LoVo (cell line): ENCODE measurements at regions not wholly inside any gene's neighbourhood (a gene's known extent, or its start where the extent isn't known, plus 50 kb on each side); places are given as distances from the start of the nearest gene placed in this dataset.
"Not testable (repeated sequence)": the region's sequence is repeated elsewhere in the genome, so short reads cannot be mapped to it uniquely, and the experiment has no call there.

Source experiments
- DNase-seq: peaks from one replicate; pipeline ENCODE4 v3.0.0-alpha.2; 2016; ENCODE audit warnings: low spot score

DNA sequence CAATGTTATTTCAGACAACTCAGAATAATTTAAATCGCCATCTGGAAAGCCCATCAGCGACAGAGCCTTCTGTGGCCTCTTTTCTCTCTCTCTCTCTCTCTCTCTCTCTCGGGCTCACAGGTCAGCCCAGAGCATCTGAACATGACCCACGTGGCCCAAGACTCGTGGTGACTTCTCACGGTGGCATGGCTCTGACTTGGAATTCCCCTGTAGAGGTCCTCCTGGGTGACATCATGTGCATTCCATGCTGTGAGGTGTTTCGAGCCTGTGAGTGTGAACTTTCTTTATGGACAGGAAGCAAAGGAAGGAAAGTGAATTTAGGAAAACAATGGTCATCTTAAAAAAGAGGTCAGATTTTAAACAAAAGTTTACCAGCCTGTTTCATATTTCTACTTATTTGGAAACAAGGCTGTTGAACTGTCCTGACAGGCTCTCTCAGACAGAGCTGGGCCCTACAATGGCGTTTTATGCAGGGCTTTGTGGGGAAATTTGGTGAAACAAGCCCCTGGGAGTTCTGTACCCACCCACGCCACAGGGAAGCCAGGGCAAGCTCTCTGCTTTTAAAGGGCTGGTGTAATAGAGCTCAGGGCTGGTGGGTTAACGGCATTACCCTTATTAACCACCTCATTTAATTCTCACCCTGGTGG, 359.7 kb upstream of the ZNF32 start:
- no peak for DNase-seq

DNA sequence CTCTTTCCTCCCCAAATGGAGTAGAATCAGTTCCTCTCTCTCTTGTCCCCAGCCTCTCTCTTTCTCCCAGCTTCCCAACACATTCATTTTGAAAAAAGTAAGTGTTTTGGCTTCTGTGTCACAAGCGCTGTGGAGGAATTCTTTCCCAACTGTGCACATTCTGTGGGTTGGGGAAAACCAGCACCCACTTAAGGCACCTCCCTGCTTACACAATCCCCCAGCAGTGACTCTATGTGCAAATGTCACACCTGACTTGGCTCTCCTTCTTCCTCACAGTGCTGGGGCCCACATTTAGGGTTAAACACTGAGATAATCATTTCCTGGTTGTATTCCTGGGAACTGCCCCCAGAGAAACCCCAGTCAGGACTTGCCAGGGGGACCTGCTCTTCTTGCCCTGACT, 358.1 kb upstream of the ZNF32 start:
- DNase-seq = no peak

DNA sequence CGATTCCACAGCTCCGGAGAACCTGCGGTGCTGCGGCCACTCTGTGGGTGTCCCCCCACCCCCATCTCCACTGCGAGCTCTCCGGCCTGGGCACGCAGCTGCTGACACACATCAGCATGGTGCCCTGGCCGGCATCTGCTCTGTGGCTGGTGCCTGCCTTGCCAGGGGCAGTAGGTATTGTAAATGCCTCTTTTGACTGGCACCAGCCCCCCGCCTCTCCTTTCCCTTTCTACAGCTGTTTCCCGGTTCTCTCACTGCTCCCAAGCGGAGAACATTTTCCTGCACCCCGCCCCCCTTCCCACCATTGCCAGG, 357.1 kb upstream of the ZNF32 start:
- no peak for DNase-seq

DNA sequence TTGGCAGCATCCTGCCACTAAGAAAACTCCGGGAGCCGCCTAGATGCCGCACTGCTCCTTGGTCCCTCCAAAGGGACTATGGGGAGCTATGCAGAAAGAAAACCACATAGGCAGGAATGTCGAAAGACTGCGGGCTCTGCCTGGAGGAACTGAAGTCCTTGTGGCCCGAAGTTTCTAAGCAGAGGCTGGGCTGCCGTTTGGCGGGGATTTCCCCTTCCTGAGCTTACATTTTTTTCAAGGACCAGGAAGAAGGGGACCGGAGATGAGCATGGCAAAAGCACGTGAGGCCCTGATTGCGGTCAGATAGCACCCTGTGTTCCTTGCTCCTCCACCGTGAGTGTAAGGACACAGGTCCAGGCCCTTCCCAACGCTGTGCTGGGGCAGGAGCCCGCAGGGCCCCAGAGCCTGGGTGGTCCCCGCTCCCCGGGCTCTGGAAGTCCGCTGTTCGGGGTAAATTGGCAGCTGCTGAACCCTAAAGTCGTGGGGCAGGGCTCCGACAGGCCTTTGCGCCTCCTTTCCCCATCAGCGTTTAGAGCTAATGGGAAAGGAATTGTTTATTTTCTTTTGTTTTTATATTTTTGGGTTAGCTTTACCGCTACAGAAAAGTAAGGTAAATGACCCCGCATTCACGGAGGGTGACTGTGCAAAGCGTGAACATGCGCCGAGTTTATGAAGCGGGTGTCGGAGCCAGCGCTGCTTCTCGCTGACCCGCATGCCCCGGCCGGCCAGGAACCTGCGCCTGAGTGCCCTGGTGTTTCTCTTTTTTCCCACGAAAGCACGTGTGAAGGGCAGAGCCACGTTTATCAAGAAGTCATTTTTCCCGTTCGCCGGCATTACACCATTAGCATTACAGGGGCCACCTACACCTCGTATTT, 356.5 kb upstream of the ZNF32 start:
- DNase-seq = no peak

DNA sequence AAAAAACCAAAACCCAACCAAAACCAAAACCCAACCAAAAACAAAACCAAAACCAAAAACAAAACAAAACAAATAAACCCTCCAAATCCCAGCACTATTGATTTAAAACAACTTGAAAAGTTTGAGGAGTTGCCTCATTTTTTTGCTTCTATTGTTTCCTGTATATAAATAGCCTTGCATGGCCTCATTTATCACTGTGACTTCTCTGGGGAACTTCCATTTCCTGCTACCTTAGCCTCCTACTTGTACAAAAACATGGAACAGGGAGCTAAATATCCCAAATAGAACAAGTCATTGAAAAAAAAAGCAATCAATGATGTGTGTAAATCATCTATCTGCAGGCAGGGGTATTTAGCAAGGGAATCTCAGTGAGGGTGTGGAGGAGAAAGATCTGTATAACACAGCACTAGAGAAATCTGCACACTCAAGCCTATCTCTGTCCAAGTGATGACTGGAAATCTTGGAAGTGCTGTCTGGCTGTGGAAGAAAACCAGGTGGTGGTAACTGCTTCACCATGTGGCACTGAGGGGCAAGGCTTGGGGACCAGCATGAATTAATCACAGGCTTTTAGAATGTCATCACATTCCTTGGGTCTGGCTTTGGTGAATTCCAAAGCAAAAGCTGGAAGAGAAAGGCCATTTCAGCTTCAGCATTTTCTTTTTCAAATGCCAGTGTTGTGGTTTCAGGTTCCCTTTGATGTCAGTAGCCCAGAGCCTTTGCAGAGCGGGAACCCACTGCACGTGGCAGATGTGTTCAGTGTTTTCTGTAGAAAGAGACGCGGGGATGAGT, 349.5 kb upstream of the ZNF32 start:
- no peak for DNase-seq

DNA sequence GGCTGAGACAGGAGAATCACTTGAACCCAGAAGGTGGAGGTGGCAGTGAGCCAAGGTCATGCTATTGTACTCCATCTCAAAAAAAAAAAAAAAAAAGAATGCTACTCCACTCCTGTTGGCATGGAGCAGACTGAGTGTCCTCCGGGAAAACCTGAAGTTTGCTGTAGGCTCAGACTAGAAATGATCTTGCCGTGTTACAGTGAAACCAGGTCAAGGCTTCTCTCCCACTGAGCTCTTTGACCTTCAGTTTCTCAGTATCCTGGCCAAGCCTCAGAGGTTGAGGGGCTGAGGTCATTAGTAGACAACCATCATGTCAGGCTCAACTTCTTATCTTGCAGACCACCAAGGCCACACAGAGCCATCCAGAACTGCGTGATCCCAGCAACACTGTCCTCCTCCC, 348.6 kb upstream of the ZNF32 start:
- DNase-seq = no peak

DNA sequence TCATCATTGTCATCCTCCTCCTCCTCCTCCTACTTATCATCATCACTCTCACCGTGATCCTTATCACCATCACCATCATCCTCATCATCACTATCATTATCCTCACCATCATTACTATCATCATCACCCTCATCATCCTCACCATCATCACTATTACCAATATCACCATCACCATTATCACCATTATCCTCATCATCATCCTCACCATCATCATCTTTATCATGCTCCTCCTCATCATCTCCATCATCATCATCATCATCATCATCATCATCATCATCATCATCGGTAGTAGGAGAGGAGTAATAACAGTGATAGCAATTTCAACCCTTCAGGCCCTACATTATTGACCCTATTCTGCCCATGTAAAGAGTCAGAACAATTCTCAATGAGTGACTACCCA, 345.9 kb upstream of the ZNF32 start:
- DNase-seq = no peak

DNA sequence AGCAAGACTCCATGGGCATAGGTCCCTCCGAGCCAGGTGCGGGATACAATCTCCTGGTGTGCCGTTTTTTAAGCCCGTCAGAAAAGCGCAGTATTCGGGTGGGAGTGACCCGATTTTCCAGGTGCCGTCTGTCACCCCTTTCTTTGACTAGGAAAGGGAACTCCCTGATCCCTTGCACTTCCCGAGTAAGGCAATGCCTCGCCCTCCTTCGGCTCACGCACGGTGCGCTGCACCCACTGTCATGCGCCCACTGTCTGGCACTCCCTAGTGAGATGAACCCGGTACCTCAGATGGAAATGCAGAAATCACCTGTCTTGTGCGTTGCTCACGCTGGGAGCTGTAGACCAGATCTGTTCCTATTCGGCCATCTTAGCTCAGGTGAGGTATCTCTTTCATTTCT, 344.1 kb upstream of the ZNF32 start:
- DNase-seq = not testable (repeated sequence)

DNA sequence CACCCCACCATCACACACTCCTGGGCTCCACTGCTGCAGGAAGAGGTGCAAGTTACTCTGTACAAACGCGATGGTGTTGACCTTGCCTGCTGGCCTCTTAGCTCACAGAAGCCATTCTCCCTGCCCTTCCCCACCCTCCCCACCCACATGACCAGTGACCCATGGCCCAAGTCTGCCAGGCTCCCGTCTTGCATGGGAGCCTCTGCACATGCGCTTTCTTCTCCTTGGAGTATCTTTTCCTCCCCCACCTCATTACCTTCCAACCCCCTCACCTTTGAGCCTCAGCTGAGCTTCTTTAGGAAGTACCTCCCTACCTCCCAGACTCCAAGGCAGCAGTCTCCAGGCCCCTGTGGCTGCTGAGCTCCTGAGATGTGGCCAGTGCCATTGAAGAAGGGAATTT, 337.7 kb upstream of the ZNF32 start:
- no peak for DNase-seq

DNA sequence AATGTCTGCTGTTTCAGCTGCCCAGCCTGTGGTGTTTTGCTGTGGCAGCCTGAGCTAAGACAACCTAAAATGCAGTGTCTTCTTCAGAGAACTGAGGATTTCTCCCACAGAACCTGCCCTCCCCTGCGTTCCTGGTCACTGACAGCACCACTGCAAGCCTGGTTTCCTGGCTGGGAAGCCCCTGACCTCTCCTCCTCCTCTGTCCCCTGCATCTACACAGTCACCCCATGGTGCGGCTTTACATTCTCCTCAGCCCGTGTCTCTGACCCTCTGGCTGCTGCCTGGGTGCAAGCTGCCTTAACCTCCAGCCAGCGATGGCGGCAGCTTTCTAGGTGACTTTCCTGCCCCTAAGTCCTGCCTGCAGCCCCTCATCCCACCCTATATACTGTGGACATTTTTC, 337.3 kb upstream of the ZNF32 start:
- DNase-seq = no peak

DNA sequence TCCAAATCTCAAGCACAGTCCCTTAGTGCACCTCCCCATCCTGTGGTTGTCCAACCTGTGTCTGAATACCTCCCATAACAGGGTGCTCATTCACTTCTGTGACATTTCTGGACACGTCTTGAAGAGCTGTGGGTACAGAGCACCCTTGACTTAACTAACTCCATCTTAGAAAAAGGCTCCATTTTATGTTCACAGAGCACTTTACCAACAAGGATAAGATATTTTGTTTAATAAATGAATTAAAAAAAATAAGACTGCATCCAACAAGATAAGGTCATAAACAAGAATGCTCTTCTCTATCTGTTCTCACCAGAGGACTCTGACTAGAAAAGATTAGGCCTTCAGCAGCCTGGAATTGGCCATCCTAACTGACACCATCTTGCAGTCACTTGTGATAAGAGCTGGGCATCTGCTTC, 335.2 kb upstream of the ZNF32 start:
- no peak for DNase-seq

DNA sequence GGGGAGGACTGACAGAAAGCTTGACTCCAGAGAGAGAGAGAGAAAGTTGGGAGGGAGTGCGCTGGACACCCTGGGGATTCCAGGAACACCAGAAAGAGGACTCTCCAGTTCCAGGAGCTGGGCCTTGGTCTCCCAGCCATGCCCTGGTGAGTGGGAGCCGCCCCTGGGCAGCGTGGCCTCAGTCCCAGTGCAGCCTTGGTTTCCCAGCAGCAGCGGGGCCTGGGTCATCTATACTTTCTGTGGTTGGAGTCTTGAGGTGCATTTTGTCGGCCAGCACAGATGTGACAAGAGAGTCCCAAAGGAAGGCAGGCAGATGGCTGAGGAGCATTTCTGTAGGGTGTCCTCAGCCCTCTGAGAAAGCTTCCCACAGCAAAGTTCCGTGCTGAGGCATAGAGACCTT, 334.7 kb upstream of the ZNF32 start:
- DNase-seq = no peak

DNA sequence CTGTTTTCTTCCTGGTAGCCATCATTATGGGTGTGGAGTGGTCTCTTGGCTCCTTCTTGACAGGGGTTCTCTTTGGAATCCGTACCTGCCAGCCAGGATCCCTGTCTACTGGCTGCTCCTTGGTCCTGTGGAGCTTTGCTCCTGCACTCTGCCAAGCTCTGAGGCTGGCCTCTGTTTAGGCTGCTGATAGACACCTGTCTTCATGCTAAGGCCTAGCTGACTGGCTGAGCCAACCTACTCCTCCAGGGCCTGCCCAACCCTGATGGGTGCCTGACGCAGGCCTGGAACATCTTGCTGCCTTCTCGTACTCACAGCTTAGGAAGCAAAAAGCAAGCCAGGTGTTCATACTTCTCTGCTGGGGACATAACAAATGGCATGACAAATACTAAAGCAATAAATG, 333.6 kb upstream of the ZNF32 start:
- no peak for DNase-seq

DNA sequence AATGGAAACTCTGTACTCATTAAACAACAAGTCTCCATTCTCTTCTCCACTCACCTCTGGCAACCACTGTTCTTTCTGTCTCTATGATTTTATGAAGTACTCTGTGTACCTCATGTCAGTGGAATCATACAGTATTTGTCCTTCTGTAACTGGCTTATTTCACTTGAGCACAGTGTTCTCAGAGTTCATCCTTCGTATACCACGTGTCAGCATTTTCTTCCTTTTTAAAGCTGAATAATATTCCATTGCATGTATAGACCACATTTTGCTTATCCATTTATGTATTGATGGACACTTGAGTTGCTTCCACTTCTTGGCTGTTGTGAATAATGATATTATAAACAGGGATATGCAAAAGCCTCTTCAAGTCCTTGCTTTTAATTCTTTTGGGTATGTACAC, 333.0 kb upstream of the ZNF32 start:
- DNase-seq = no peak

DNA sequence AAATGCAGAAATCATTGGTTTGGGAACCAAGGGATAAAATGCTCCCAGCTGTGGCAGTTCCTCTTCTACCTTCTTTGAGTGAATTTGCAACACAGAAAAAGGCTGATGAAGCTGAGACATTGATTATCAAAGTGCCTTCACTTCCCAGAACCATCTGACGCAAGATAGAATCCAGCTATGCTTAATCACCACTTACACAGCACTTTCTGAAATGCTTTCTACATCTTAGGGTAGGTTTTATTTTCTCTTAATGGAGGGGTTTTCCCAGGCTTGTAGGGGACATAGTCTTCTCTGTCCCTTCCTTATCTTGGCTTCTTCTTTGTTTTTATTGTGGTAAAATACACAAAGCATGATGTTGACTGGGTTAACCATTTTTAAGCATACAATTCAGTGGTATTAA, 332.6 kb upstream of the ZNF32 start:
- DNase-seq = no peak

DNA sequence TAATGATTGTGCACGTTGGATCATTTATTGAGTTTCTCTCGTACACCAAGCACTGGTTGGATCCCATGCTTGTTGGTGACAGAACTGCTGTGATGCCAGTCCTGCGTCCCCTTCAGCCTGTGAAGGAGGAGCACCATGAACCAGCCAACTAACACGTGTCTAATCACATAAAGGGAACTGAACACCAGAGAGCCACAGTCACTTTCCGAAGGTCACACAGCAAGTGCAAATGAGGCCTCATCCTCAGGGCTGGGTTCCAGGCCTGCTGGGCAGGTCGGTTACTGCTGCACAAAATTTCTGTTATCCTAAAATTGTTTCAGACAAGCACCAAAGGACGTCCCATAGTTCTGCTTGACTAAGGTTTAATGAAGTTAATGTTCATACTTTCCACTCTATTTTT, 332.0 kb upstream of the ZNF32 start:
- no peak for DNase-seq

DNA sequence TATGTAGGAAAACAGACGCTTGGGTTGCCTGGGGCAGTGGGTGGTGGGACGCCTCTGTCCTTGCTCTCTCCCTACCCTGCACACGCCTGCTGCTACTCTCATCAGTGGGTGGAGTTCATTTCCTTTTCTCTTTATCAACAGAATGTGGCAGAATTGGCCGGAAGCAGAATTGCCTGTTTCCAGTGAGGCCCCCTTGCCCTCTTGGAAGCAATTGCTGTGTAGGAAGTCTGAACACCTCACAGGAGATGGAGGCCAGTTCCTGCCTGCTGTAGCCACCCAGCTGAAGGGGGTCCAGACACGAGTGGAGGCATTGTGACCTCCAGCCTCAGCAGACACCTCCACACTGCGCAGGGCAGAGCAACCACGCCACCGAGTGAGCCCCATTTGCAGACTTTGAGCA, 331.6 kb upstream of the ZNF32 start:
- DNase-seq = no peak

DNA sequence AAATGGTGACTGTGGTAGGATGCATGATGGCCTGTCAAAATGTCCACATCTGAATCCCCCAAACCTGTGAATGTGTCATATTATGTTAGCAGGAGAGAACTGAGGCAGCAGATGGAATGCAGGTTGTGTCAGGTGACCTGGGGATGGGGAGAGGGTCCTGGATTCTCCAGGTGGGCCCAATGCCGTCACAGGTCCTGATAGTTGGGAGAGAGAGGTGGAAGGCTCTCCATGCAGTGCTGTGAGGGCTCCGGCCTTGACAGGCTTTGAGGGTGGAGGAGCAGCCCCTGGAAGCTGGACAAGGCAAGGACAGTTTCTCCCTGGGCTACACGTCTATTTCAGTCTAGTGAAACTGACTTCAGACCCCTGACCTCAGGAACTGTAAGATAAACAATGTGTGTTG, 330.9 kb upstream of the ZNF32 start:
- no peak for DNase-seq

DNA sequence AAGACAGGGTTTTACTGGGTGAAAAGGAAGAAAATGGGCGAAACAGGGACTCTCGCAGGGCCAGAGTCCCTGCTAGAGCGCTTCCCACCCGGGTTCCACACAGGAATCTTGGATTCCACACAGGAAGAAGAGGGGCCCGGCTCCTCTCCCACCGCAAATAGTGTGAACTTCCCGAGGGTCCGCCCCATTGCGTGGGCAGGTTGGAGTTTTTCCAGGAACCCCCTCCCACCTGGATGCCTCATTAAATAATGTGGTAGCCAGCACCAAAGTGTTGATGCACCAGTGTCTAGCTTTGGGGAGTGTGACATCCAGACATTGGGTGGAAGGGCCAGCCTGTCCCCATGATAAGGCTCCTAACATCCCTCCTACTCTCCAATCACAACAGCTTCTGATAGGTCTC, 330.3 kb upstream of the ZNF32 start:
- no peak for DNase-seq

DNA sequence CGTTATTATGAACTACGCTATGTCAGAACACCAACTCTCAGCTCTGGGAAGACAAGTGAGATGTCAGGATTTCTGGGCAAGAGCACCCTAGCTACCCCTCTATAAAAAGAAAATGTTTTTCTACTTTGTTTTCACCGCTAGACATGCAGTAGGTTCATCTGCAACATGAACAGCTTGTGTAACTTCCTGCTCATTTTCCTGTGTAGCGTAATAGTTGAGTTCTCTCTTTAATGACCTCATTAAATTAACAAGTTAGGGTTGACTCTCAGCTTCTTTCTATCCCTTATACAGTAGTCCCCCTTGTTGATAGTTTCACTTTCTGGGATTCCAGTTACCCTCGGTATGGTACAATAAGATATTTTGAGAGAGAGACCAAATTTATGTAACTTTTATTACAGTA, 329.4 kb upstream of the ZNF32 start:
- no peak for DNase-seq

DNA sequence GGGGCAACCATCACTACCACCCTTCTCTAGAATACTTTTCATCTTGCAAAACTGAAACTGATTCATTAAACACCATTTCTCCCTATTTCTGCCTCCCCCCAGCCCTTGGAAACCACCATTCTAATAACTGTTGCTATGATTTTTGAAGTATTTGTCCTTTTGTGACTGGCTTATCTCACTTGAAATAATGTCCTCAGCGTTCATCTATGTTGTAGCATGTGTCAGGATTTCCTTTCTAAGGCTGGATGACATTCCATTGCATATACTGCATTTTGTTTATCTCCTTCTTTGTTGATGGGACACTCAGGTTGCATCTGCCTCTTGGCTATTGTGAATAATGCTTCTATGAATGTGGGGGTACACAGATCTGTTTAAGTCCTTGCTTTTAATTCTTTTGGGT, 327.6 kb upstream of the ZNF32 start:
- DNase-seq = no peak

DNA sequence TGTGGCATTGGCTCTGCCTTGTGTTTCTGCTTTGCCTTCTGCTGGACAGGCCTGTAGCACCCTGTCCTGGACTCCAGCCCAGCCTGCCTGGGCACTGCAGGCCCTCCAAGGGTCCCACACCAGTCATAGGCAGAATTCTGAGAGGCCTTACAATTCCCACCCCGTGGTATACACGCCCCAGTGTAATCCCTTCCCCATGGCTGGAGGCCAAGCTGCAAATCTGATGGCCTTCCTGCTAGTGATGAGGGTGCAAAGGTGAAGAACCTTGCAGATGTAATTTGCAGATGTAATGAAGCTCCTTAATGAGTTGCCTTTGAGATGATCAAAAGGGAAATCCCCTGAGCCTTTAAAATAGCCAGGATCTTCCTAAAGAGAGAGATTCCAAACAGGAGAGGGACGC, 325.1 kb upstream of the ZNF32 start:
- no peak for DNase-seq

DNA sequence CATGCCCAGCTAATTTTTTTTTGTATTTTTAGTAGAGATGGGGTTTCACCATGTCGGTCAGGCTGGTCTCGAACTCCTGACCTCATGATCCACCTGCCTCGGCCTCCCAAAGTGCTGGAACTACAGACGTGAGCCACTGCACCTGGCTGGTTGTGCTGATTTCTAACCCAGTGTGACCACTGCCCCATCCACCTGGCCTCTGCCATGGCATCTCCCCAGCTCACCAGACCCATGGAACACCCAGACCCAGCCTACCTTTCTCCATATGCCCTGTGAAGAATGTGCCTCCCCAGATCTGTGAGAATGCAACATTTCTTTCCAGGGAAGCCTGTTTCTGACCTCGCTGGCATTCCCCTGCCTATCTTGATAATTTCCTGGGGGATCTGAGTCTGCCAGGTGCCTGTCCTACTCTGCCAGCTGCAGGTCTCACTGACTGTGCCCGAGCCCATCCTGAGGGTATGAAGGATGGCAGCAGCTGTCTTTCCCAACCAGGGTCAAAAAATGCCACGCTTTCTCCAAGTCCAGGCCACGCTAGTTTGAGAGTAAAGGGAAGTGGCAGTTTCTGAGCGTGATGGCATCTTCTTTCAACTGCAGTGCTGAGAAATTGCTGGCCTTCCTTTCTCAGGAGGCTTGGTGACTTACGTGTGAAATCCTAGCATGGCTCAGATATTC, 324.4 kb upstream of the ZNF32 start:
- no peak for DNase-seq
